ENCODE measurements at regions not wholly inside any gene's neighbourhood (a gene's known extent, or its start where the extent isn't known, plus 50 kb on each side); places are given as distances from the start of the nearest gene placed in this dataset.

GRCh38 chr14:71190770-71191374 lies 283.6 kb downstream of the PCNX1 start:
- no peak overlapping the region for H3K4me3 ChIP-seq (ENCODE audit: low read depth, low read length)
- DNase-seq (ENCODE audit: low read depth): no peak
- TF ChIP-seq, protein P1, sequence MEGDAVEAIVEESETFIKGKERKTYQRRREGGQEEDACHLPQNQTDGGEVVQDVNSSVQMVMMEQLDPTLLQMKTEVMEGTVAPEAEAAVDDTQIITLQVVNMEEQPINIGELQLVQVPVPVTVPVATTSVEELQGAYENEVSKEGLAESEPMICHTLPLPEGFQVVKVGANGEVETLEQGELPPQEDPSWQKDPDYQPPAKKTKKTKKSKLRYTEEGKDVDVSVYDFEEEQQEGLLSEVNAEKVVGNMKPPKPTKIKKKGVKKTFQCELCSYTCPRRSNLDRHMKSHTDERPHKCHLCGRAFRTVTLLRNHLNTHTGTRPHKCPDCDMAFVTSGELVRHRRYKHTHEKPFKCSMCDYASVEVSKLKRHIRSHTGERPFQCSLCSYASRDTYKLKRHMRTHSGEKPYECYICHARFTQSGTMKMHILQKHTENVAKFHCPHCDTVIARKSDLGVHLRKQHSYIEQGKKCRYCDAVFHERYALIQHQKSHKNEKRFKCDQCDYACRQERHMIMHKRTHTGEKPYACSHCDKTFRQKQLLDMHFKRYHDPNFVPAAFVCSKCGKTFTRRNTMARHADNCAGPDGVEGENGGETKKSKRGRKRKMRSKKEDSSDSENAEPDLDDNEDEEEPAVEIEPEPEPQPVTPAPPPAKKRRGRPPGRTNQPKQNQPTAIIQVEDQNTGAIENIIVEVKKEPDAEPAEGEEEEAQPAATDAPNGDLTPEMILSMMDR (IDR thresholded peaks at IDR 0.05; ENCODE audit: insufficient read depth, low read depth, low read length, missing control alignments): no peak

GRCh38 chr14:71193663-71194062 lies 286.4 kb downstream of the PCNX1 start:
- TF ChIP-seq, protein P1 (IDR thresholded peaks at IDR 0.05; ENCODE audit: insufficient read depth, low read depth, low read length, missing control alignments): no peak
- H3K4me3 ChIP-seq (ENCODE audit: low read depth, low read length): no peak overlapping the region
- DNase-seq (ENCODE audit: low read depth): no peak

- TF ChIP-seq, protein P1 (IDR thresholded peaks at IDR 0.05; ENCODE audit: insufficient read depth, low read depth, low read length, missing control alignments): no peak
- DNase-seq (ENCODE audit: low read depth): no peak
- no peak overlapping the region for H3K4me3 ChIP-seq (ENCODE audit: low read depth, low read length)
Observed at GRCh38 chr14:71194251-71194650, 287.0 kb downstream of the PCNX1 start.

- no peak for DNase-seq (ENCODE audit: low read depth)
- TF ChIP-seq, protein P1 (IDR thresholded peaks at IDR 0.05; ENCODE audit: insufficient read depth, low read depth, low read length, missing control alignments): no peak
Observed at GRCh38 chr14:71196921-71197320, 289.7 kb downstream of the PCNX1 start.

GRCh38 chr14:71198687-71199086 lies 291.4 kb downstream of the PCNX1 start:
- no peak for DNase-seq (ENCODE audit: low read depth)
- TF ChIP-seq, protein P1 (IDR thresholded peaks at IDR 0.05; ENCODE audit: insufficient read depth, low read depth, low read length, missing control alignments): no peak
- H3K4me3 ChIP-seq (ENCODE audit: low read depth, low read length): no peak overlapping the region

More at GRCh38 chr14:71196921-71197320, 289.7 kb downstream of the PCNX1 start:
- H3K4me3 ChIP-seq (ENCODE audit: low read depth, low read length): no peak overlapping the region

DNA sequence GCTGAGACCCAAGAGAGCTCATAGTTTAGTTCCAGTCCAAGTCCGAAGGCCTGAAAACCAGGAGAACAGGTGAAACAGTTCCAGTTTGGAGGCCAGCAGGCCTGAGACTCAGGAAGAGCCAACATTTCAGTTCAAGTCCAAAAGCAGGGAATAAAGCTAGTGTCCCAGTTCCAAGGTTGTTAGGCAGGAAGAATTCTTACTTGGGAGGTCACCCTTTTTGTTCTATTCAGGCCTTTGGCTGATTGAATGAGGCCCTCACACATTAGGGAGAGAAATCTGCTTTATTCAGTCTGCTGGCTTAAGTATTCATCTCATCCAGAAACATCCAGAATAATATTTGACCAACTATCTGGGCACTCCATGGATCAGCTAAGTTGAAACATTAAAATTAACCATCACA lies 294.6 kb downstream of the PCNX1 start:
- TF ChIP-seq, protein P1 (IDR thresholded peaks at IDR 0.05; ENCODE audit: insufficient read depth, low read depth, low read length, missing control alignments): no peak
- no peak overlapping the region for H3K4me3 ChIP-seq (ENCODE audit: low read depth, low read length)
- no peak for DNase-seq (ENCODE audit: low read depth)

GRCh38 chr14:71202881-71203280 lies 295.6 kb downstream of the PCNX1 start:
- TF ChIP-seq, protein P1 (IDR thresholded peaks at IDR 0.05; ENCODE audit: insufficient read depth, low read depth, low read length, missing control alignments): no peak
- no peak overlapping the region for H3K4me3 ChIP-seq (ENCODE audit: low read depth, low read length)
- DNase-seq (ENCODE audit: low read depth): no peak
